C4-2B (cell line): ENCODE measurements at regions not wholly inside any gene's neighbourhood (a gene's known extent, or its start where the extent isn't known, plus 50 kb on each side); places are given as distances from the start of the nearest gene placed in this dataset.
"Not testable (repeated sequence)": the region's sequence is repeated elsewhere in the genome, so short reads cannot be mapped to it uniquely, and the experiment has no call there.

Experiments
- H3K27ac ChIP-seq: fragments of 450-650 bp; 2 replicates; pipeline ENCODE4 v1.5.1; 2017
- ZFX ChIP-seq: fragments of 450-650 bp; IDR thresholded peaks from 2 replicates; pipeline ENCODE4 v1.6.1; 2017
- TF ChIP-seq, protein P1 (sequence below): fragments of 450-650 bp; conservative IDR thresholded peaks from 2 replicates; pipeline ENCODE4 v1.5.1; 2017; ENCODE audit warnings: mild to moderate bottlenecking

DNA sequence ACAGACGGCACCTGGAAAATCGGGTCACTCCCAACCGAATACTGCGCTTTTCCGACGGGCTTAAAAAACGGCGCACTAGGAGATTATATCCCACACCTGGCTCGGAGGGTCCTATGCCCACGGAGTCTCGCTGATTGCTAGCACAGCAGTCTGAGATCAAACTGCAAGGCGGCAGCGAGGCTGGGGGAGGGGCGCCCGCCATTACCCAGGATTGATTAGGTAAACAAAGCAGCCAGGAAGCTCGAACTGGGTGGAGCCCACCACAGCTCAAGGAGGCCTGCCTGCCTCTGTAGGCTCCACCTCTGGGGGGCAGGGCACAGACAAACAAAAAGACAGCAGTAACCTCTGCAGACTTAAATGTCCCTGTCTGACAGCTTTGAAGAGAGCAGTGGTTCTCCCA is 64.5 kb downstream of the SLC30A10 start:
- not testable (repeated sequence) for H3K27ac ChIP-seq

DNA sequence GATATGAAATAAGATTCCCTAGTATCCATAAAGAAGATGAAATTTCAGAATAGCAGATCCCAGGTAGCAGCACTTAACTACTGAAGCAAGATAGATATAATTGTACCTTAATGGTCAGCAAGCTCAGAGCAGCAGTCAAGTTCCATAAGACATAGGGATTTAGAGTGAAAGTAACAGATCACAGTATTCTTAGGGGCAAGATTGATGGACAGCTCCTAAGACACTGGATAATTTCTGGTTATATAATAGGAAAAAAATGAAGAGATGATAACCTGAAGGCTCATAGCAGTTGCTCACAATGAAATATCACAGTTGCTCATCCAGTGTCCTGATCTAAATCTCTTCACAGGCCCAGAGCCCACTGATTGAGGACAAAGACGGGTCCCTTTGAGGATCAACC is 66.0 kb downstream of the SLC30A10 start:
- no peak overlapping the region for H3K27ac ChIP-seq
- TF ChIP-seq ZFX, result no peak
- TF ChIP-seq, protein P1, sequence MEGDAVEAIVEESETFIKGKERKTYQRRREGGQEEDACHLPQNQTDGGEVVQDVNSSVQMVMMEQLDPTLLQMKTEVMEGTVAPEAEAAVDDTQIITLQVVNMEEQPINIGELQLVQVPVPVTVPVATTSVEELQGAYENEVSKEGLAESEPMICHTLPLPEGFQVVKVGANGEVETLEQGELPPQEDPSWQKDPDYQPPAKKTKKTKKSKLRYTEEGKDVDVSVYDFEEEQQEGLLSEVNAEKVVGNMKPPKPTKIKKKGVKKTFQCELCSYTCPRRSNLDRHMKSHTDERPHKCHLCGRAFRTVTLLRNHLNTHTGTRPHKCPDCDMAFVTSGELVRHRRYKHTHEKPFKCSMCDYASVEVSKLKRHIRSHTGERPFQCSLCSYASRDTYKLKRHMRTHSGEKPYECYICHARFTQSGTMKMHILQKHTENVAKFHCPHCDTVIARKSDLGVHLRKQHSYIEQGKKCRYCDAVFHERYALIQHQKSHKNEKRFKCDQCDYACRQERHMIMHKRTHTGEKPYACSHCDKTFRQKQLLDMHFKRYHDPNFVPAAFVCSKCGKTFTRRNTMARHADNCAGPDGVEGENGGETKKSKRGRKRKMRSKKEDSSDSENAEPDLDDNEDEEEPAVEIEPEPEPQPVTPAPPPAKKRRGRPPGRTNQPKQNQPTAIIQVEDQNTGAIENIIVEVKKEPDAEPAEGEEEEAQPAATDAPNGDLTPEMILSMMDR, result no peak

DNA sequence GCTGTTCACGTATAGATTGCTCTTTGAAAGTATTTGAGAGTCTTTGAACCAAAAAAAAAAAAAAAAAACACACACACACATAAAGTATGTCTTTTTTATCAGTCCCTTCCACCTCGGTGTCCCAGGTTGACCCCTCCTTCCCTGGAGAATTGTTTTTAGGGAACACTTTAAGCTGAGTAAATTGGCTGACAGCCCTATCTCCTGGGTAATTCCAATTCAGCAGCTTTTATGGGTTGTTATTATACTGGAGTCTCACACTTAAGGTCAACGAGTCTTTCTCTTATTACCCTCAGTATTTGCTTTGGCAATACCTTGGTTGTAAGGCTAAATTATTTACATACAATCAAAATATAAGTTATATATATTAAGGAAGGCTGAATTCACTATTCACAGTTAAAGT is 69.4 kb downstream of the SLC30A10 start:
- TF ChIP-seq, protein P1, result no peak
- TF ChIP-seq ZFX, result no peak
- H3K27ac ChIP-seq, result no peak overlapping the region

DNA sequence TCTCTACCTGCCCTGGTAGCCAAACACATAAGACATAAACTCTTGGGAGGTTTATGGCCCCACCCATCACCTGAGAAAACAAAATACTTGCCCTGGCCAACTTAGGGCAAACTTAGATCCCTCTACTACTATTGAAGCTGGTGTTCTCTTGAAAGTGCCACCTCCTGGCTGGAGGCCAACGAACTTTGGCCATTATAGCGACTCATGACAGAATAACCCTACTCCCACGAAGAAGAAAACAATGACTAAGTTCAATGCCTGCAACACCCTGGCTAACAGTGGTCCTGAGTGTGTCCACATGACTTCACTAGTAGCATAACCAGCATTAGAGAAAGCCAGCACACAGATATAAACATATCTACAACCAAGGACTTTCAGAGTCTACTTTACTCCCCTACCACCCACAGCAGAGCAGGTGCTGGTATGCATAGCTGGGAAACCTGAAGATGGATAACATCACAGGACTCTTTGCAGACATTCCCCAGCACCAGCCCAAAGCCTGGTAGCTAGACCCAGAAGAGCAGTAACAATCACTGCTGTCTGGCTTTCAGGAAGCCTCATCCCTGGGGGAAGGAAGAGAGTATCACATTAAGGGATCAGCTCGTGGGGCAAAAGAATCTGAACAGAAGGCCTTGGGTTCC is 81.0 kb downstream of the SLC30A10 start:
- H3K27ac ChIP-seq, result no peak overlapping the region
- no peak for TF ChIP-seq ZFX
- TF ChIP-seq, protein P1, result no peak

DNA sequence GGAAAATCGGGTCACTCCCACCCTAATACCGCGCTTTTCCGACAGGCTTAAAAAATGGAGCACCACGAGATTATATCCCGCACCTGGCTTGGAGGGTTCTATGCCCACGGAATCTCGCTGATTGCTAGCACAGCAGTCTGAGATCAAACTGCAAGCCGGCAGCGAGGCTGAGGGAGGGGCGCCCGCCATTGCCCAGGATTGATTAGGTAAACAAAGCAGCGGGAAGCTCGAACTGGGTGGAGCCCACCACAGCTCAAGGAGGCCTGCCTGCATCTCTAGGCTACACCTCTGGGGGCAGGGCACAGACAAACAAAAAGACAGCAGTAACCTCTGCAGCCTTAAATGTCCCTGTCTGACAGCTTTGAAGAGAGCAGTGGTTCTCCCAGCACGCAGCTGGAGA is 88.8 kb downstream of the SLC30A10 start:
- H3K27ac ChIP-seq, result not testable (repeated sequence)

DNA sequence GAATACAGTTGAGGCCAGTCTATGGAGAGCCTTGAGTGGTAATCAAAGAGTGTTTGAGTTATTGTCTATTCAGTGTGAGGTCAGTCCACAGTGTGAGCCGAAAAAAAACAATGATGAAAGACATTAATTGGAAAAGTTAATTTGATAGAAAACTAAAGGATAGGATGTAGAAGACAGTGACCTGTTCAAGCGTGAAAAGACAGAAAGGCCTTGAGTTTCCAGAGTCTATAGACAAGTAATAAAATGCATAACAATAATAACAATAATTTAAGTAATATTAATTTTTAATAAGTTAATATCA is 90.4 kb downstream of the SLC30A10 start:
- TF ChIP-seq, protein P1, result peak; percentile 38
- TF ChIP-seq ZFX, result no peak
- no peak overlapping the region for H3K27ac ChIP-seq

DNA sequence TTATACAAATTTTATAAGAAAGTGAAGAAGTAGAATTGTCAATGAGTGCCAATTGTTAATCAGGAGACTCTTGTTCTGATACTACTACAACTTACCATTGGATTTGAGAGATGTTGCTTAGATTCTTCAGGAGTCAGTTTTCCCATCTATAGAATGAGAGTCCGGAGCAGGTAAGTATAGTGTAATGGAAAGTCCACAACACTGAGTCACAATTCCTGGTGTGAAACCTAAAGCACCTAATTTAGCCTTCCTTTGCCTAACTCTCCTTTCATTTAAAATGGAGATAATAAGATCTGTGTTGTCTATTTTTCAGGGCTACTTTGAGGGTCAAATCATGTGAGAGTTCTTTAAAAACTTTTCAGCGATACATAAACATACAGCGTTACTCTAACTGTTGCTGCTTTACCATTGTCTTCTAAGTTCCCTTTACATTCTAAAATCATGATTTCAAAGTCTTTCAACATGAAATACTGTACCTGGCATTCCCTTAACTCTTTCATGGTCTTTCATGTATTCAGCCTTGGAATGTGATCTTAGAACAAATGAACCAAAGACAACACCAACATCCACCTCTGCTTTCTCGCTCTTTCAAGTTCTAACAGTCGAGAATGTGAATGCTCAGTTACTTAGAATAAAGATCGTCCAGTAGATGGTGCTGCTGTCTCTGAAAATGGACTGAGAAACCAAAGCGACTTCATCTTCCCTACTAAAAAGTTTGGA is 90.9 kb downstream of the SLC30A10 start:
- TF ChIP-seq, protein P1, result peak; percentile 82
- TF ChIP-seq ZFX, result no peak
- H3K27ac ChIP-seq, result no peak overlapping the region

DNA sequence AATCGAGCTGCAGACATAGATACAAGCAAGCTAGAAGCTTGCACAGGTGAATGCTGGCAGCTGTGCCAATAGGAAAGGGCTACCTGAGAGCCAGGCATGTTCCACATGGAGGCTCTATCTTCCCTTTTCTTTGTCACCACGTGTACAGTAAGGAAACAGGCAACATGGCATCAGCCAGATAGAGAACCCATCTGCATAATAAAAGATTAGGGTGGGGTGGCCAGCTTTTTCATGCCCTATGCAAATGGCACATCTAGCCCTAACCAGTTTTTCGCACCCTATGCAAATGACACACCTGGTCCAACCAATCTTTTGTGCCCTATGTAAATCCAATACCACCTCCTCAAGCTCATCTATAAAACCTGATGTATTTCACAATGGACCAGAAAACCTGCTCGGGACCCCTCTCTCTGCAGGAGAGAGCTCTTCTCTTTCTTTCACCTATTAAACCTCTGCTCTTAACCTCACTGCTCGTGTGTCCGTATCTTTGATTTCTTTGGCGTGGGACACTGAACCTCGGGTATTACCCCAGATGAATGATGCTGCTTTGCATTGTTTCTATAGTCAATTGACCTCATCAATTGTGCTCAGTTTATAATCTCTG is 93.9 kb downstream of the SLC30A10 start:
- no peak overlapping the region for H3K27ac ChIP-seq
- no peak for TF ChIP-seq ZFX
- TF ChIP-seq, protein P1, result no peak
